ENCODE measurements at regions not wholly inside any gene's neighbourhood (a gene's known extent, or its start where the extent isn't known, plus 50 kb on each side); places are given as distances from the start of the nearest gene placed in this dataset.
"Not testable (repeated sequence)": the region's sequence is repeated elsewhere in the genome, so short reads cannot be mapped to it uniquely, and the experiment has no call there.

GRCh38 chr9:30075022-30075421 lies 2309.4 kb upstream of the ACO1 start:
- no peaks in the 10 kb centered on the region for H3K36me3 ChIP-seq
- no peaks in the 10 kb centered on the region for H3K4me1 ChIP-seq
- ATAC-seq (no peak), DNase-seq (no peak)
- H3K4me3 ChIP-seq, result no peak overlapping the region
- no peaks in the 10 kb centered on the region for H3K9me3 ChIP-seq
- H3K27ac ChIP-seq, result no peak overlapping the region
- TF ChIP-seq CTCF (IDR thresholded peaks at IDR 0.05), result no peak
- intact Hi-C loops (cut with DNase I), result no loop called here
- no peaks in the 10 kb centered on the region for H3K27me3 ChIP-seq (ENCODE audit: low read depth)

- Histone ChIP-seq H3K4me3 (no peak overlapping the region), H3K9me3 (no peaks in the 10 kb centered on the region), H3K27me3 (ENCODE audit: low read depth) (no peaks in the 10 kb centered on the region), H3K27ac (no peak overlapping the region), H3K4me1 (no peaks in the 10 kb centered on the region), H3K36me3 (no peaks in the 10 kb centered on the region)
- no peak for TF ChIP-seq CTCF (IDR thresholded peaks at IDR 0.05)
- DNase-seq, result no peak
- no peak for ATAC-seq
- intact Hi-C loops (cut with DNase I), result no loop called here
Measured at GRCh38 chr9:30075451-30076199, 2308.8 kb upstream of the ACO1 start.

- intact Hi-C loops (cut with DNase I), result no loop called here
- Histone ChIP-seq H3K27ac (no peak overlapping the region), H3K4me3 (no peak overlapping the region), H3K4me1 (no peaks in the 10 kb centered on the region), H3K36me3 (no peaks in the 10 kb centered on the region), H3K27me3 (ENCODE audit: low read depth) (no peaks in the 10 kb centered on the region), H3K9me3 (no peaks in the 10 kb centered on the region)
- TF ChIP-seq CTCF (IDR thresholded peaks at IDR 0.05), result no peak
- no peak for ATAC-seq
- DNase-seq, result no peak
Measured at GRCh38 chr9:30078195-30078594, 2306.2 kb upstream of the ACO1 start.

- ATAC-seq (no peak), DNase-seq (no peak)
- Histone ChIP-seq H3K36me3 (no peaks in the 10 kb centered on the region), H3K27me3 (ENCODE audit: low read depth) (no peaks in the 10 kb centered on the region), H3K4me3 (no peak overlapping the region), H3K4me1 (no peaks in the 10 kb centered on the region), H3K27ac (no peak overlapping the region), H3K9me3 (no peaks in the 10 kb centered on the region)
- TF ChIP-seq CTCF (IDR thresholded peaks at IDR 0.05), result no peak
- intact Hi-C loops (cut with DNase I), result no loop called here
Measured at GRCh38 chr9:30089428-30089827, 2295.0 kb upstream of the ACO1 start.

- TF ChIP-seq CTCF (IDR thresholded peaks at IDR 0.05), result no peak
- H3K4me1 ChIP-seq, result no peaks in the 10 kb centered on the region
- H3K4me3 ChIP-seq, result no peak overlapping the region
- H3K9me3 ChIP-seq, result no peaks in the 10 kb centered on the region
- no peak for ATAC-seq
- H3K27ac ChIP-seq, result no peak overlapping the region
- H3K36me3 ChIP-seq, result no peaks in the 10 kb centered on the region
- no peak for DNase-seq
- intact Hi-C loops (cut with DNase I), result no loop called here
- H3K27me3 ChIP-seq (ENCODE audit: low read depth), result no peaks in the 10 kb centered on the region
Measured at GRCh38 chr9:30103647-30104394, 2280.6 kb upstream of the ACO1 start.

- DNase-seq; intact Hi-C loops (cut with DNase I): not testable (repeated sequence)
Measured at GRCh38 chr9:30107134-30107533, 2277.3 kb upstream of the ACO1 start.

More at GRCh38 chr9:30107134-30107533, 2277.3 kb upstream of the ACO1 start:
- H3K9me3 ChIP-seq; H3K4me1 ChIP-seq; H3K27me3 ChIP-seq (ENCODE audit: low read depth); ATAC-seq; H3K4me3 ChIP-seq; H3K27ac ChIP-seq; H3K36me3 ChIP-seq: not testable (repeated sequence)
